ENCODE measurements at regions not wholly inside any gene's neighbourhood (a gene's known extent, or its start where the extent isn't known, plus 50 kb on each side); places are given as distances from the start of the nearest gene placed in this dataset.
"Not testable (repeated sequence)": the region's sequence is repeated elsewhere in the genome, so short reads cannot be mapped to it uniquely, and the experiment has no call there.

- Histone ChIP-seq H3K27ac (no peak overlapping the region), H3K4me3 (no peak overlapping the region), H3K9me3 (replicated peaks) (no peaks in the 10 kb centered on the region), H3K27me3 (no peaks in the 10 kb centered on the region), H3K36me3 (no peaks in the 10 kb centered on the region), H3K4me1 (no peaks in the 10 kb centered on the region)
- DNase-seq = peak; percentile 7 to 38
Observed at GRCh38 chr13:53405616-53406015, 377.0 kb downstream of the OLFM4 start.

- Histone ChIP-seq H3K9me3 (replicated peaks) (no peaks in the 10 kb centered on the region), H3K4me1 (no peaks in the 10 kb centered on the region), H3K4me3 (no peak overlapping the region), H3K27ac (no peak overlapping the region), H3K27me3 (no peaks in the 10 kb centered on the region), H3K36me3 (no peaks in the 10 kb centered on the region)
- DNase-seq = no peak
Observed at GRCh38 chr13:53408306-53408705, 379.7 kb downstream of the OLFM4 start.

- DNase-seq = no peak
- Histone ChIP-seq H3K4me3 (no peak overlapping the region), H3K9me3 (replicated peaks) (no peaks in the 10 kb centered on the region), H3K4me1 (no peaks in the 10 kb centered on the region), H3K36me3 (no peaks in the 10 kb centered on the region), H3K27me3 (no peaks in the 10 kb centered on the region), H3K27ac (no peak overlapping the region)
Observed at GRCh38 chr13:53408847-53409568, 380.4 kb downstream of the OLFM4 start.

GRCh38 chr13:53411463-53411862 is 382.9 kb downstream of the OLFM4 start:
- Histone ChIP-seq H3K27ac (no peak overlapping the region), H3K27me3 (no peaks in the 10 kb centered on the region), H3K36me3 (no peaks in the 10 kb centered on the region), H3K9me3 (replicated peaks) (no peaks in the 10 kb centered on the region), H3K4me3 (no peak overlapping the region), H3K4me1 (no peaks in the 10 kb centered on the region)
- DNase-seq = no peak

- no peaks in the 10 kb centered on the region for H3K9me3 ChIP-seq (replicated peaks)
- H3K27me3 ChIP-seq = no peaks in the 10 kb centered on the region
- H3K36me3 ChIP-seq = no peaks in the 10 kb centered on the region
- H3K27ac ChIP-seq = no peak overlapping the region
- no peak for DNase-seq
- no peaks in the 10 kb centered on the region for H3K4me1 ChIP-seq
- H3K4me3 ChIP-seq = no peak overlapping the region
Observed at GRCh38 chr13:53415135-53415534, 386.5 kb downstream of the OLFM4 start.

GRCh38 chr13:53417601-53418000 is 389.0 kb downstream of the OLFM4 start:
- Histone ChIP-seq H3K36me3 (no peaks in the 10 kb centered on the region), H3K27me3 (no peaks in the 10 kb centered on the region), H3K4me3 (no peak overlapping the region), H3K27ac (no peak overlapping the region), H3K4me1 (no peaks in the 10 kb centered on the region), H3K9me3 (replicated peaks) (no peaks in the 10 kb centered on the region)
- no peak for DNase-seq

- Histone ChIP-seq H3K4me3 (no peak overlapping the region), H3K36me3 (no peaks in the 10 kb centered on the region), H3K27ac (no peak overlapping the region), H3K9me3 (replicated peaks) (no peaks in the 10 kb centered on the region), H3K4me1 (no peaks in the 10 kb centered on the region), H3K27me3 (no peaks in the 10 kb centered on the region)
- DNase-seq = no peak
Observed at GRCh38 chr13:53422415-53422814, 393.8 kb downstream of the OLFM4 start.

- Histone ChIP-seq H3K4me1 (peaks cover 5% of the 10 kb centered on the region), H3K27ac (no peak overlapping the region), H3K4me3 (no peak overlapping the region), H3K27me3 (no peaks in the 10 kb centered on the region), H3K9me3 (replicated peaks) (no peaks in the 10 kb centered on the region), H3K36me3 (no peaks in the 10 kb centered on the region)
- DNase-seq = no peak
Observed at GRCh38 chr13:53436396-53436795, 407.8 kb downstream of the OLFM4 start.

- no peaks in the 10 kb centered on the region for H3K4me1 ChIP-seq
- no peak overlapping the region for H3K4me3 ChIP-seq
- no peaks in the 10 kb centered on the region for H3K9me3 ChIP-seq (replicated peaks)
- no peaks in the 10 kb centered on the region for H3K27me3 ChIP-seq
- no peak for DNase-seq
- no peaks in the 10 kb centered on the region for H3K36me3 ChIP-seq
- no peak overlapping the region for H3K27ac ChIP-seq
Observed at GRCh38 chr13:53439439-53440225, 411.0 kb downstream of the OLFM4 start.

GRCh38 chr13:53442979-53443378 is 414.4 kb downstream of the OLFM4 start:
- H3K4me1 ChIP-seq = no peaks in the 10 kb centered on the region
- H3K36me3 ChIP-seq = no peaks in the 10 kb centered on the region
- no peaks in the 10 kb centered on the region for H3K9me3 ChIP-seq (replicated peaks)
- no peak overlapping the region for H3K27ac ChIP-seq
- no peaks in the 10 kb centered on the region for H3K27me3 ChIP-seq
- H3K4me3 ChIP-seq = no peak overlapping the region
- DNase-seq = no peak

- Histone ChIP-seq H3K36me3 (no peaks in the 10 kb centered on the region), H3K27me3 (no peaks in the 10 kb centered on the region), H3K4me1 (no peaks in the 10 kb centered on the region), H3K9me3 (replicated peaks) (no peaks in the 10 kb centered on the region), H3K4me3 (no peak overlapping the region), H3K27ac (no peak overlapping the region)
- DNase-seq = no peak
Observed at GRCh38 chr13:53445686-53446085, 417.1 kb downstream of the OLFM4 start.

- Histone ChIP-seq H3K36me3 (no peaks in the 10 kb centered on the region), H3K4me3 (no peak overlapping the region), H3K4me1 (no peaks in the 10 kb centered on the region), H3K27me3 (no peaks in the 10 kb centered on the region), H3K27ac (no peak overlapping the region), H3K9me3 (replicated peaks) (no peaks in the 10 kb centered on the region)
- no peak for DNase-seq
Observed at GRCh38 chr13:53447456-53447855, 418.8 kb downstream of the OLFM4 start.

- Histone ChIP-seq H3K4me3 (no peak overlapping the region), H3K36me3 (no peaks in the 10 kb centered on the region), H3K27me3 (no peaks in the 10 kb centered on the region), H3K27ac (no peak overlapping the region), H3K4me1 (no peaks in the 10 kb centered on the region), H3K9me3 (replicated peaks) (no peaks in the 10 kb centered on the region)
- no peak for DNase-seq
Observed at GRCh38 chr13:53447863-53448262, 419.2 kb downstream of the OLFM4 start.

GRCh38 chr13:53452263-53452808 is 423.7 kb downstream of the OLFM4 start:
- not testable (repeated sequence) for H3K4me3 ChIP-seq; H3K9me3 ChIP-seq (replicated peaks); H3K27ac ChIP-seq; H3K27me3 ChIP-seq; H3K4me1 ChIP-seq; H3K36me3 ChIP-seq; DNase-seq

GRCh38 chr13:53460796-53461195 is 432.2 kb downstream of the OLFM4 start:
- Histone ChIP-seq H3K36me3 (no peaks in the 10 kb centered on the region), H3K4me1 (no peaks in the 10 kb centered on the region), H3K9me3 (replicated peaks) (no peaks in the 10 kb centered on the region), H3K4me3 (no peak overlapping the region), H3K27me3 (no peaks in the 10 kb centered on the region), H3K27ac (no peak overlapping the region)
- no peak for DNase-seq
